ENCODE measurements at regions not wholly inside any gene's neighbourhood (a gene's known extent, or its start where the extent isn't known, plus 50 kb on each side); places are given as distances from the start of the nearest gene placed in this dataset.

- Histone ChIP-seq H3K27me3 (ENCODE audit: insufficient read depth, low read depth) (no peaks in the 10 kb centered on the region), H3K79me2 (ENCODE audit: insufficient read depth, low read depth) (no peaks in the 10 kb centered on the region)
Measured at GRCh38 chr20:24771542-24772061, 177.5 kb upstream of the CST7 start.

DNA sequence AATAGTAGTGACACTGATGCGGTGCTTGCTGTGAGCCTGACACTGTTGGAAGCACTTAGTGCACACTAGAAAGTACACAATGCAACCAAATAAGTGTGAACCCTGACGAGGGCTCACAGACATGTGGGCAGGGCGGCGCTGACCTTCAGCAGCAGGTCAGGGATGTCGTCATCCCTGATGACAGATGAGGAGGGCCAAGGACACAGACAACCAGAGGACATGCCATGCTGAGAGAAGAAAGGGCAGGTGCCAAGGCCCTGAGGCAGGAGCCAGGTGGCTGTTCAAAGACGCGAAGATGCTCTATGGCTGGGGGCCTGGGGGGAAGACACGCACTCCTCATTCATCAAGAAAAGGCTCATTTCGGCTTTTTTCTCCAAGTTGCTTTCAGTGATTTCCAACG lies 176.4 kb upstream of the CST7 start:
- no peaks in the 10 kb centered on the region for H3K27me3 ChIP-seq (ENCODE audit: insufficient read depth, low read depth)
- H3K4me1 ChIP-seq (ENCODE audit: low read depth, poor library complexity, severe bottlenecking): peaks cover 15% of the 10 kb centered on the region
- H3K36me3 ChIP-seq (ENCODE audit: insufficient read depth): no peaks in the 10 kb centered on the region
- H3K79me2 ChIP-seq (ENCODE audit: insufficient read depth, low read depth): no peaks in the 10 kb centered on the region
- H3K4me2 ChIP-seq: no peak overlapping the region
- no peak overlapping the region for H3K4me3 ChIP-seq (IDR thresholded peaks at IDR 0.05; ENCODE audit: insufficient read depth, low read depth, low read length)
- H3K27ac ChIP-seq: no peak overlapping the region
- no peak overlapping the region for H3K9ac ChIP-seq
- H2AFZ ChIP-seq (ENCODE audit: low read depth): no peak overlapping the region
- no peaks in the 10 kb centered on the region for H4K20me1 ChIP-seq (ENCODE audit: insufficient read depth)
- TF ChIP-seq, protein P1, sequence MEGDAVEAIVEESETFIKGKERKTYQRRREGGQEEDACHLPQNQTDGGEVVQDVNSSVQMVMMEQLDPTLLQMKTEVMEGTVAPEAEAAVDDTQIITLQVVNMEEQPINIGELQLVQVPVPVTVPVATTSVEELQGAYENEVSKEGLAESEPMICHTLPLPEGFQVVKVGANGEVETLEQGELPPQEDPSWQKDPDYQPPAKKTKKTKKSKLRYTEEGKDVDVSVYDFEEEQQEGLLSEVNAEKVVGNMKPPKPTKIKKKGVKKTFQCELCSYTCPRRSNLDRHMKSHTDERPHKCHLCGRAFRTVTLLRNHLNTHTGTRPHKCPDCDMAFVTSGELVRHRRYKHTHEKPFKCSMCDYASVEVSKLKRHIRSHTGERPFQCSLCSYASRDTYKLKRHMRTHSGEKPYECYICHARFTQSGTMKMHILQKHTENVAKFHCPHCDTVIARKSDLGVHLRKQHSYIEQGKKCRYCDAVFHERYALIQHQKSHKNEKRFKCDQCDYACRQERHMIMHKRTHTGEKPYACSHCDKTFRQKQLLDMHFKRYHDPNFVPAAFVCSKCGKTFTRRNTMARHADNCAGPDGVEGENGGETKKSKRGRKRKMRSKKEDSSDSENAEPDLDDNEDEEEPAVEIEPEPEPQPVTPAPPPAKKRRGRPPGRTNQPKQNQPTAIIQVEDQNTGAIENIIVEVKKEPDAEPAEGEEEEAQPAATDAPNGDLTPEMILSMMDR (conservative IDR thresholded peaks at IDR 0.05; ENCODE audit: low read depth, low read length): no peak

More at GRCh38 chr20:24771542-24772061, 177.5 kb upstream of the CST7 start:
- TF ChIP-seq, protein P1 (conservative IDR thresholded peaks at IDR 0.05; ENCODE audit: low read depth, low read length): no peak
- no peak overlapping the region for H3K27ac ChIP-seq
- no peaks in the 10 kb centered on the region for H3K36me3 ChIP-seq (ENCODE audit: insufficient read depth)
- no peak overlapping the region for H2AFZ ChIP-seq (ENCODE audit: low read depth)
- no peak overlapping the region for H3K9ac ChIP-seq
- peaks cover 15% of the 10 kb centered on the region for H3K4me1 ChIP-seq (ENCODE audit: low read depth, poor library complexity, severe bottlenecking)
- no peak overlapping the region for H3K4me3 ChIP-seq (IDR thresholded peaks at IDR 0.05; ENCODE audit: insufficient read depth, low read depth, low read length)
- H4K20me1 ChIP-seq (ENCODE audit: insufficient read depth): no peaks in the 10 kb centered on the region
- H3K4me2 ChIP-seq: no peak overlapping the region

- peaks cover 15% of the 10 kb centered on the region for H3K4me1 ChIP-seq (ENCODE audit: low read depth, poor library complexity, severe bottlenecking)
- TF ChIP-seq, protein P1 (conservative IDR thresholded peaks at IDR 0.05; ENCODE audit: low read depth, low read length): no peak
- peak overlapping the region; percentile 36 for H3K27ac ChIP-seq
- no peak overlapping the region for H3K4me3 ChIP-seq (IDR thresholded peaks at IDR 0.05; ENCODE audit: insufficient read depth, low read depth, low read length)
- no peaks in the 10 kb centered on the region for H3K79me2 ChIP-seq (ENCODE audit: insufficient read depth, low read depth)
- no peak overlapping the region for H2AFZ ChIP-seq (ENCODE audit: low read depth)
- H3K4me2 ChIP-seq: 0 out of 2 replicates have a peak overlapping the region, but pooled peaks have one; percentile 1
- H4K20me1 ChIP-seq (ENCODE audit: insufficient read depth): no peaks in the 10 kb centered on the region
- no peaks in the 10 kb centered on the region for H3K27me3 ChIP-seq (ENCODE audit: insufficient read depth, low read depth)
- no peaks in the 10 kb centered on the region for H3K36me3 ChIP-seq (ENCODE audit: insufficient read depth)
- H3K9ac ChIP-seq: no peak overlapping the region
Measured at GRCh38 chr20:24773168-24773567, 175.9 kb upstream of the CST7 start.

DNA sequence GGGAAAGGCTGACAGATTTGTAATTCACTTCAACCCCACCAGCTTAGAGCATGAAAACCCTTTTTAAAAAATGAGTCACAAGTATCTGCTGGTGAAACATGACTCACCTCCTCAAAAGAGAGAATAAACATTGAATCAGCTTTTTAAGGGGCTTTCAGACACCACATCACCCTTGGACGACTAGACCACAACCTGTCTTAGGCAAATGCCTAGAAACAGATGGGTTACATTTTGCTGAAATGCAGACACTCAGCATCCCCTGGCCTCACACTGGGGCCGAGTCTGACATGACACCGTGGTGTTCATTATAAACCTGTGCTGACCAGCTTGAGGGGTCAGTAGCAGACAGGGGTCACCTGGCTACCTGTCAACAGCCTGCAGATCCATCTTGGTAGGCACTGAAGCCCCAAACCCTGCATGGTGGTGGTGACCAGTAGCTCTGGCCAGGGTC lies 175.3 kb upstream of the CST7 start:
- H3K27me3 ChIP-seq (ENCODE audit: insufficient read depth, low read depth): no peaks in the 10 kb centered on the region
- no peak overlapping the region for H3K9ac ChIP-seq
- 0 out of 2 replicates have a peak overlapping the region, but pooled peaks have one; percentile 1 for H3K4me2 ChIP-seq
- no peaks in the 10 kb centered on the region for H4K20me1 ChIP-seq (ENCODE audit: insufficient read depth)
- TF ChIP-seq, protein P1 (conservative IDR thresholded peaks at IDR 0.05; ENCODE audit: low read depth, low read length): no peak
- H3K4me3 ChIP-seq (IDR thresholded peaks at IDR 0.05; ENCODE audit: insufficient read depth, low read depth, low read length): no peak overlapping the region
- no peaks in the 10 kb centered on the region for H3K36me3 ChIP-seq (ENCODE audit: insufficient read depth)
- no peaks in the 10 kb centered on the region for H3K79me2 ChIP-seq (ENCODE audit: insufficient read depth, low read depth)
- peaks cover 15% of the 10 kb centered on the region for H3K4me1 ChIP-seq (ENCODE audit: low read depth, poor library complexity, severe bottlenecking)
- H2AFZ ChIP-seq (ENCODE audit: low read depth): no peak overlapping the region; the same call in 1 of the 2 replicates
- peak overlapping the region; percentile 36 for H3K27ac ChIP-seq
